GM13977 (cell line): ENCODE measurements at regions not wholly inside any gene's neighbourhood (a gene's known extent, or its start where the extent isn't known, plus 50 kb on each side); places are given as distances from the start of the nearest gene placed in this dataset.

ENCODE experiments used
- DNase-seq: peaks from one replicate; pipeline ENCODE4 v3.0.0; 2012; ENCODE audit warnings: low spot score
- in situ Hi-C: fragments of 300-500 bp; cut with MboI; formaldehyde crosslinking; loops from one replicate; pipeline ENCODE4 v1.12.0; 2022; ENCODE audit warnings: low sequenced_read_pairs, low pct_unique_long_range_greater_than_20kb, mixed read lengths, inconsistent platforms; ENCODE audit not compliant: unreplicated experiment
- TF ChIP-seq, protein P1 (sequence below): IDR thresholded peaks from 2 replicates; pipeline ENCODE4 v1.5.1; 2012; ENCODE audit warnings: mild to moderate bottlenecking, control low read depth; ENCODE audit not compliant: insufficient read depth; ENCODE audit errors: extremely low read depth, missing control alignments

DNA sequence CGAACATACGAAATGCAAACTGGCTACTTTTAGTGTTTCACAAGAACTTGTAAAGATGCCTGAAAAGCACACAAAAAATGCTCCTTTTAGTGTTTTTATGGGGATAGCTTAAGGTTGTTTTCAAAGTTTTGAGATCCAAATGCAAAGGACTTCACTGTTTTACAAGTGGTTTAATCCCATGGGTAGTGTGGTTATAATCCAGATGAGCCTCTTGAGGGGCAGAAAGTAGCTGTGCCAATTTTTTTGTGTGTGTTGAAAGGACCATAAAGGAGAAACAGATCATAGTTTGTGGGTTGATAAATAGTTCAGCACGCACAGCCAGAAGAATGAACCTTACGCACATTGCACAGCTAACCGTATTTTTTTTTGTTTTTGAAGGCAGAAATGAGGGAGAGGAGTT is 126.9 kb upstream of the GIMD1 start:
- TF ChIP-seq, protein P1, sequence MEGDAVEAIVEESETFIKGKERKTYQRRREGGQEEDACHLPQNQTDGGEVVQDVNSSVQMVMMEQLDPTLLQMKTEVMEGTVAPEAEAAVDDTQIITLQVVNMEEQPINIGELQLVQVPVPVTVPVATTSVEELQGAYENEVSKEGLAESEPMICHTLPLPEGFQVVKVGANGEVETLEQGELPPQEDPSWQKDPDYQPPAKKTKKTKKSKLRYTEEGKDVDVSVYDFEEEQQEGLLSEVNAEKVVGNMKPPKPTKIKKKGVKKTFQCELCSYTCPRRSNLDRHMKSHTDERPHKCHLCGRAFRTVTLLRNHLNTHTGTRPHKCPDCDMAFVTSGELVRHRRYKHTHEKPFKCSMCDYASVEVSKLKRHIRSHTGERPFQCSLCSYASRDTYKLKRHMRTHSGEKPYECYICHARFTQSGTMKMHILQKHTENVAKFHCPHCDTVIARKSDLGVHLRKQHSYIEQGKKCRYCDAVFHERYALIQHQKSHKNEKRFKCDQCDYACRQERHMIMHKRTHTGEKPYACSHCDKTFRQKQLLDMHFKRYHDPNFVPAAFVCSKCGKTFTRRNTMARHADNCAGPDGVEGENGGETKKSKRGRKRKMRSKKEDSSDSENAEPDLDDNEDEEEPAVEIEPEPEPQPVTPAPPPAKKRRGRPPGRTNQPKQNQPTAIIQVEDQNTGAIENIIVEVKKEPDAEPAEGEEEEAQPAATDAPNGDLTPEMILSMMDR = no peak
- no peak for DNase-seq
- in situ Hi-C loops = no loop called here

DNA sequence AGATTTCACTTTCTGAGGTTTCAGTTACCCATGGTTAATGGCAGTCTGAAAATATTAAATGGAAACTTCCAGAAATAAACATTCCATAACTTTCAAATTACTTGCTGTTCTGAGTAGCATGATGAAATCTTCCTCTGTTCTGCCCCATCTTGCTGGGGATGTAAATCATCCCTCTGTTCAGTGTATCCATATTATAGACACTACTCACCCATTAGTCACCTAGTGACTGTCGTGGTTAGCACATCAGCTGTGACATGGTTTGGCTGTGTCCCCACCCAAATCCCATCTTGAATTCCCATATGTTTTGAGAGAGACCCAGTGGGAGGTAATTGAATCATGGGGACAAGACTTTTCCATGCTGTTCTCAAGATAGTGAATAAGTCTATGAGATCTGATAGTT is 125.5 kb upstream of the GIMD1 start:
- TF ChIP-seq, protein P1 = no peak
- in situ Hi-C loops = no loop called here
- no peak for DNase-seq

DNA sequence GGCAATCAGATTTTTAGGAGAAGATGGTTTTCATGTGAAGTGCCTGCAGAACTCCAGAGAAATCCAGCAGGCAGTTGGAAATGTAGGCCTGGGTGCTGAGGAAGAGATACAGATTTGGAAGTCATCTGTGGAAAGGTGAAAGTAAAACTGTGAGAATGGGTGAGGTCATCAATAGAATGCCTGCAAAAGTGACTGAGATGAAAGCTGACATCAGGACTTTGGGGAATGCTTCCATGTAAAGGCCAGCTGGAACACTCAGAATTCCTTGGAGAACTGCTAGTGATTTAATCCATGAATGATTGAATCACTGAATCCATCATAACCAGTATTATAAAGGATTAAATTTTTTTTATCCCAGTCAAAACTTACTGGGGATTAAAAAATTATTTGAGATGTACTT is 124.5 kb upstream of the GIMD1 start:
- TF ChIP-seq, protein P1 = no peak
- in situ Hi-C loops = no loop called here
- DNase-seq = no peak

DNA sequence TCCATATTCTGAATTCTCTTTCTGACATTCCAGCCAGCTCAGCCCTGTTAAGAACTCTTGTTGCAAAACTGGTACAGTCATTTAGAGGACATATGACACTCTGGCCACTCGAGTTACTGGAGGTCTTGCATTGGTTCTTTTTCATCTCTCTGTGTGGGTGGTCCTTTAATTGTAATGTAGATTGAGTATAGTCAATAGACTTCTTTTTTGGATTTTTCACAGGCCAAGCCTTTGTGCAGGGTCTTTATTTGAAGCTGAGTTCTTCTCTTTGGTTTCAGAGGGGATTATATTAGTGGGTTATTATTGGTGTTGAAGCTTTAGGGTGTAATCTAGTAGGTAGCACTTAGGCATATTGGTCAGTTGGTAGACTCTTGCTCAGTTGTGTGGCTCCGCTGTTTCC is 118.0 kb upstream of the GIMD1 start:
- DNase-seq = no peak
- TF ChIP-seq, protein P1 = no peak
- in situ Hi-C loops = no loop called here

DNA sequence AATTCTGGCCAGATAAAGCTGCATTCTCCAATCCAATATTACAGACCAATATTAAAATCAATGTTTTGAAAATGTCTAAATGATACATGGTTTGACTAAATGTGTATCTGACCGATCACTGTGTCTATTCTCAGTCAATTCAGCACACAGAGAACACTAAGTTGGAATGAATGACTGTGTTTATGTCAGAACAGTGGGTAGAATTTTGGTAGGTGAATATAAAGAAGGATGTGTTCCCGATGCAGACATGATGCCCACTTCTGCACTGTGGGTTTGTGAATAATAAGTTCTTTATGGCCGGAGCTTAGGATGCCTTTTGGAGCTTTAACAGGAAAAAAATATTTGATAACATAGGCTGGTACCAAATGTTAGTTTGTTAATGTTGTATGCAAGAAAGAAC is 113.2 kb upstream of the GIMD1 start:
- in situ Hi-C loops = no loop called here
- TF ChIP-seq, protein P1 = no peak
- DNase-seq = no peak

DNA sequence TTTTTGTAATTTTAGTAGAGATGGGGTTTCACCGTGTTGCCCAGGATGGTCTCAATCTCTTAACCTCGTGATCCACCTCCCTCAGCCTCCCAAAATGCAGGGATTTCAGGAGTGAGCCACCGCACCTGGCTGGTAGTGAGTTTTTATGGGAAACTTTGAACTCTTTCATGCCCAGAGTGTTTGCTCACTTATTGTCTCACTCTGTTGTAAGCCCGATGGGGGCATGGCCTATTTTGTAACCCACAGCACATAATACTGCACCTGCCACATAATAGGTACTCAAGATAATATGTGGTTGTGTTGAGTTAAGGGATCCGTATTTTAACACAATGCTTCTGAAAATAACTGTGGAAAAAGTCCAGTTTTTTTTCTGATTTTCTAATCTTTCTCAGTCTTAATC is 109.6 kb upstream of the GIMD1 start:
- DNase-seq = no peak
- in situ Hi-C loops = no loop called here
- TF ChIP-seq, protein P1 = no peak

DNA sequence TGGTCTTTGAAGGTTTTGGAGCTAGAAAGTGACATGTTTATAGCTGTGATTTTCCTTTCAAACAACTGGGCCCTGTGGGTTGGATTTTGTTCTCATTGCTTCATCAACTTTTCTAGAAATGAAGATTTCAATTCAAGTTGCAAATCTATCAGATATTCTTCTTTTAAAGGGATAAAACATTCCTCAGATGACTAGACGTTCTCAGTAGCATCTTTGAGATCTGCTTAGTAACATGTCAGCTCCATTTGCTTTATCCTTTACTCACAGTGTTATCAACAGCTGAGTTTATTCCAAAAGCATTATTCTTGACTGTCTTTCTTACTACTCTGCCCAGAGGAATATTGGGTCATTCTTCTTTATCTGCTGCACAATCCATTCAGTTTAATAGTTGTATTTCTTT is 108.2 kb upstream of the GIMD1 start:
- no peak for DNase-seq
- in situ Hi-C loops = no loop called here
- TF ChIP-seq, protein P1 = no peak
